Prostate gland (tissue), 2 donors: ENCODE measurements at regions not wholly inside any gene's neighbourhood (a gene's known extent, or its start where the extent isn't known, plus 50 kb on each side); places are given as distances from the start of the nearest gene placed in this dataset.

Source experiments
- DNase-seq: peaks from one replicate; pipeline ENCODE4 v3.0.0-alpha.2; 2019; ENCODE audit warnings: low spot score
- H3K27ac ChIP-seq, 2 donors: fragments of 200-600 bp; sonication (generic); 2 replicates each; pipeline ENCODE4 v1.5.1; 2017 to 2019
- H3K27me3 ChIP-seq: fragments of 200-600 bp; sonication (generic); replicated peaks from 2 replicates; pipeline ENCODE4 v1.5.1; 2019; ENCODE audit not compliant: insufficient read depth
- H3K36me3 ChIP-seq, 2 donors: fragments of 200-600 bp; sonication (generic); 1 replicate in 1 of 2; 2 replicates in 1 of 2; pipeline versions ENCODE4 v1.5.1 to v1.8.1; 2017 to 2019
- H3K4me1 ChIP-seq: fragments of 200-600 bp; sonication (generic); replicated peaks from 2 replicates; pipeline ENCODE4 v1.5.1; 2019
- H3K4me3 ChIP-seq, 2 donors: fragments of 200-600 bp; sonication (generic); 2 replicates each; pipeline ENCODE4 v1.5.1; 2017 to 2019
- H3K9me3 ChIP-seq: fragments of 200-600 bp; sonication (generic); 2 replicates; pipeline ENCODE4 v1.5.1; 2017
- CTCF ChIP-seq, 4 experiments: fragments of 200-600 bp in 2 of 4; fragments of 450-650 bp in 2 of 4; sonication (generic) in 2 of 4; IDR thresholded peaks; 1 replicate in 3 of 4; 2 replicates in 1 of 4; pipeline ENCODE4 v1.5.1; 2016 to 2019; ENCODE audit warnings: antibody characterized with exemption in 4 of 4, mild to moderate bottlenecking in 2 of 4, moderate library complexity in 2 of 4
- POLR2A ChIP-seq: fragments of 450-650 bp; IDR thresholded peaks from one replicate; pipeline ENCODE4 v1.6.1; 2016; ENCODE audit warnings: antibody characterized with exemption, mild to moderate bottlenecking
- POLR2AphosphoS5 ChIP-seq: sonication (generic); formaldehyde crosslinking; IDR thresholded peaks from one replicate; pipeline ENCODE4 v1.6.1; 2017; ENCODE audit warnings: antibody characterized with exemption
- WGBS: methylation state at CpG from one replicate; pipeline ENCODE4 v1.1.5; 2018; 5-methylcytosine and 5-hydroxymethylcytosine counted together
- intact Hi-C: fragments of 100-400 bp; cut with DNase I; formaldehyde crosslinking; loops from one replicate; pipeline ENCODE4 v1.14.2; 2022

GRCh38 chr22:48706934-48707762 lies 1120.5 kb downstream of the BRD1 start:
- Histone ChIP-seq H3K4me3 (no peak overlapping the region), H3K27me3 (no peaks in the 10 kb centered on the region), H3K9me3 (no peaks in the 10 kb centered on the region), H3K4me1 (no peaks in the 10 kb centered on the region), H3K36me3 (no peaks in the 10 kb centered on the region), H3K27ac (no peak overlapping the region)
- no peak for DNase-seq
- TF ChIP-seq POLR2A (no peak), POLR2AphosphoS5 (no peak), CTCF (IDR thresholded peaks at IDR 0.05) (no peak)
- WGBS = 68% methylated on average over 14 of the region's 15 CpGs
- intact Hi-C loops = no loop called here

GRCh38 chr22:48705917-48706605 lies 1121.6 kb downstream of the BRD1 start:
- intact Hi-C loops = no loop called here
- TF ChIP-seq POLR2A (no peak), POLR2AphosphoS5 (no peak), CTCF (IDR thresholded peaks at IDR 0.05) (no peak)
- no peak for DNase-seq

DNA sequence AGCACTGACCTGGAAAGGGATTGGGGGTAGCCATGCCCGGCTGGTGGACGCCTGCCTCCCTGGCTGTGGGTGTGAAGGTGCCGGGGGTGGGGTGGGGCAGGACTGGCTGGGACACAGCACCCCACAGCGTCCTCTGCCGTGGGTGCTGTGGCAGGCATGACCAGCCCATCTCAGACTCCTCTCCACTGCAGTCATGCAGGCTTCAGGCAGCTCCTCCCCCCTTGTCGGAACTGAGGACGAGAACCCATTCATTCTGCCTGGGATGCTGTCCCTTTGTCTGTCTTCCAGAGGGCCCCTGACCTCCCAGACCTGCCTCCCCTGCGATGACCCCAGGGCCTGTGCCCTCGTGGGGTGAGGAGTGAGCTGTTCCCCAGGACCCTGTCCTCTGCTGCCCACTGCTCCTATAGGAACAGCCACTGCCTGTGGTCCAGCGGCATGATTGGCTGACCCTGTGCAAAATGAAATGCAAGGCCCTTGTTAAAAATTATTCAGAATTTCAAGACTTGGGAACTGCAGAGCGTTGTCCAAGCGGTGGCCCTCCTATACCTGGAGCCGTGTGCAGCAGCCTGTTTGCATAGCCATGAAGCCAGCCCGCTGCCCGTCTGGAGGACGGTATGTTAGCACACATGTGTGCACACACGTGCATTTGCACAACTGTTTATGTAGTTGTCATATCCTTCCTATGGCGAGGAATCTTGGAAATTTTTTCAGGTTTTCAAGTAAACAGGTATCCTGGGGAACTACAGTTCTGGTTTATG lies 1122.3 kb downstream of the BRD1 start:
- H3K4me1 ChIP-seq = no peaks in the 10 kb centered on the region
- TF ChIP-seq POLR2AphosphoS5 (no peak), POLR2A (no peak), CTCF (IDR thresholded peaks at IDR 0.05) (no peak)
- no peak overlapping the region for H3K27ac ChIP-seq
- no peaks in the 10 kb centered on the region for H3K9me3 ChIP-seq
- 85% methylated on average over 18 of the region's 18 CpGs for WGBS
- no peaks in the 10 kb centered on the region for H3K27me3 ChIP-seq
- H3K36me3 ChIP-seq = no peaks in the 10 kb centered on the region
- DNase-seq = no peak
- H3K4me3 ChIP-seq = no peak overlapping the region
- intact Hi-C loops = no loop called here

More at GRCh38 chr22:48705917-48706605, 1121.6 kb downstream of the BRD1 start:
- Histone ChIP-seq H3K4me1 (no peaks in the 10 kb centered on the region), H3K9me3 (no peaks in the 10 kb centered on the region), H3K27me3 (no peaks in the 10 kb centered on the region), H3K4me3 (no peak overlapping the region), H3K36me3 (no peaks in the 10 kb centered on the region), H3K27ac (no peak overlapping the region)
- WGBS = 86% methylated on average over 16 of the region's 16 CpGs

- Histone ChIP-seq H3K4me1 (no peaks in the 10 kb centered on the region), H3K27me3 (no peaks in the 10 kb centered on the region), H3K4me3 (no peak overlapping the region), H3K27ac (no peak overlapping the region), H3K36me3 (no peaks in the 10 kb centered on the region), H3K9me3 (no peaks in the 10 kb centered on the region)
- TF ChIP-seq CTCF (IDR thresholded peaks at IDR 0.05) (no peak), POLR2A (no peak), POLR2AphosphoS5 (no peak)
- DNase-seq = no peak
- 87% methylated on average over 13 of the region's 13 CpGs for WGBS
- intact Hi-C loops = no loop called here
Observed at GRCh38 chr22:48704335-48704734, 1123.3 kb downstream of the BRD1 start.
